Liver (tissue), 8 donors: ENCODE measurements at regions not wholly inside any gene's neighbourhood (a gene's known extent, or its start where the extent isn't known, plus 50 kb on each side); places are given as distances from the start of the nearest gene placed in this dataset.

ENCODE experiments used
- DNase-seq: peaks from one replicate; pipeline ENCODE4 v3.0.0-alpha.2; 2017; ENCODE audit warnings: low spot score
- H3K27ac ChIP-seq, 2 donors: one replicate each; pipeline ENCODE4 v1.7.0; 2013; ENCODE audit warnings: inconsistent platforms in 2 of 2, low read length in 2 of 2, control low read depth in 1 of 2, low read depth in 1 of 2, mild to moderate bottlenecking in 1 of 2
- H3K27me3 ChIP-seq, 4 donors: one replicate each; pipeline versions ENCODE4 v1.6.1 to v1.7.0; 2013; ENCODE audit warnings: low read length in 3 of 4, inconsistent platforms in 1 of 4, mild to moderate bottlenecking in 1 of 4, moderate library complexity in 1 of 4; ENCODE audit not compliant: control insufficient read depth in 4 of 4, insufficient read depth in 4 of 4
- H3K36me3 ChIP-seq, 4 donors: one replicate each; pipeline versions ENCODE4 v1.6.1 to v1.7.0; 2013; ENCODE audit warnings: low read length in 3 of 4, mild to moderate bottlenecking in 3 of 4, low read depth in 1 of 4, moderate library complexity in 1 of 4; ENCODE audit not compliant: control insufficient read depth in 4 of 4, insufficient read depth in 3 of 4
- H3K4me1 ChIP-seq, 4 donors: one replicate each; pipeline versions ENCODE4 v1.6.1 to v1.7.0; 2013; ENCODE audit warnings: low read length in 3 of 4, mild to moderate bottlenecking in 3 of 4, moderate library complexity in 1 of 4; ENCODE audit not compliant: control insufficient read depth in 4 of 4, insufficient read depth in 4 of 4
- H3K4me3 ChIP-seq, 3 donors: one replicate each; pipeline versions ENCODE4 v1.6.1 to v1.7.0; 2013; ENCODE audit warnings: low read length in 3 of 3, control low read depth in 1 of 3, low read depth in 1 of 3, mild to moderate bottlenecking in 1 of 3
- H3K9ac ChIP-seq, 2 donors: one replicate each; pipeline ENCODE4 v1.7.0; 2013; ENCODE audit warnings: low read length in 2 of 2, mild to moderate bottlenecking in 2 of 2, moderate library complexity in 2 of 2, control low read depth in 1 of 2, low read depth in 1 of 2
- H3K9me3 ChIP-seq, 4 donors: one replicate each; pipeline versions ENCODE4 v1.6.1 to v1.7.0; 2013; ENCODE audit warnings: low read length in 3 of 4; ENCODE audit not compliant: control insufficient read depth in 4 of 4
- EGR1 ChIP-seq, 2 donors: IDR thresholded peaks; 2 replicates each; pipeline ENCODE4 v1.6.1; 2016 to 2018; ENCODE audit warnings: antibody characterized with exemption in 2 of 2, low read depth in 2 of 2
- FOXA2 ChIP-seq: IDR thresholded peaks from 2 replicates; pipeline ENCODE4 v1.6.1; 2016; ENCODE audit warnings: antibody characterized with exemption
- GABPA ChIP-seq, 2 donors: IDR thresholded peaks in 1 of 2; conservative IDR thresholded peaks in 1 of 2; 2 replicates each; pipeline ENCODE4 v1.6.1; 2016; ENCODE audit warnings: antibody characterized with exemption in 2 of 2, mild to moderate bottlenecking in 1 of 2, moderate library complexity in 1 of 2
- JUND ChIP-seq, 2 donors: IDR thresholded peaks; 2 replicates each; pipeline ENCODE4 v1.6.1; 2016; ENCODE audit warnings: antibody characterized with exemption in 2 of 2
- NR2F2 ChIP-seq: IDR thresholded peaks from 2 replicates; pipeline ENCODE4 v1.6.1; 2016; ENCODE audit warnings: antibody characterized with exemption
- RAD21 ChIP-seq, 2 donors: IDR thresholded peaks; 2 replicates each; pipeline ENCODE4 v1.6.1; 2016; ENCODE audit warnings: antibody characterized with exemption in 2 of 2, mild to moderate bottlenecking in 2 of 2
- SP1 ChIP-seq: IDR thresholded peaks from 2 replicates; pipeline ENCODE4 v1.6.1; 2018; ENCODE audit warnings: antibody characterized with exemption, mild to moderate bottlenecking
- YY1 ChIP-seq: IDR thresholded peaks from 2 replicates; pipeline ENCODE4 v1.6.1; 2016; ENCODE audit warnings: antibody characterized with exemption, mild to moderate bottlenecking
- WGBS: extraction: QIAGEN DNeasy Blood & Tissue Kit; methylation state at CpG from one replicate; pipeline ENCODE4 v1.1.7; 2013; 5-methylcytosine and 5-hydroxymethylcytosine counted together
- TF ChIP-seq, protein P1 (sequence below): IDR thresholded peaks from 2 replicates; pipeline ENCODE4 v1.6.1; 2016; ENCODE audit warnings: antibody characterized with exemption, mild to moderate bottlenecking
- TF ChIP-seq, protein P2 (sequence below): IDR thresholded peaks from 2 replicates; pipeline ENCODE4 v1.6.1; 2016; ENCODE audit warnings: antibody characterized with exemption
- TF ChIP-seq, protein P3 (sequence below): fragments of 150-350 bp; IDR thresholded peaks from 2 replicates; pipeline ENCODE4 v1.5.1; 2017; ENCODE audit warnings: improper control_type of control experiment, low read depth, low read length; ENCODE audit not compliant: missing input control
- donor health status: healthy.
- donor health status: healthy.
- donor health status: healthy.
- donor health status: healthy.
- donor health status: healthy.

DNA sequence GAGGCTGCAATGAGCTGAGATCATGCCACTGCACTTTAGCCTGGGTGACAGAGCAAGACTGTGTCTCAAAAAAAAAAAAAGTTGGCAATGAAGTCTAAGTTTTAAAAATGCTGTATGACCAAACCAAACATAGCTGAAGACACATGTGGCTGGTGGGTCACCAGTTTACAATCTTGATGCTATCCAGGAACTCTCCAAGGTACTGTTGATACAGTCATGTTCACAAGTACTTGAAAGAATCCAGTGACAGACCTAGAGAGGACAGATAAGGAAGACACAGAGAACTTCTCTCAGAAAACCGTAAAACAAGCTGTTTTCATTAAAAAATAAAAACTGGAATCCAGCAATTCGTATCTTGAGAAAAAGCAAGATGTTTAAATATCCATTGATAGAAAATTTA lies 95.7 kb downstream of the ACTBL2 start:
- Histone ChIP-seq H3K36me3 (no peaks in the 10 kb centered on the region), H3K4me3 (no peak overlapping the region), H3K27ac (no peak overlapping the region), H3K27me3 (no peaks in the 10 kb centered on the region), H3K9ac (no peak overlapping the region), H3K4me1 (no peaks in the 10 kb centered on the region), H3K9me3 (no peaks in the 10 kb centered on the region)
- whole genome bisulfite sequencing = 69% methylated on average over 2 of the region's 2 CpGs
- TF ChIP-seq NR2F2 = no peak
- no peak for TF ChIP-seq SP1
- TF ChIP-seq RAD21 (IDR thresholded peaks at IDR 0.05) = no peak
- TF ChIP-seq, protein P1, sequence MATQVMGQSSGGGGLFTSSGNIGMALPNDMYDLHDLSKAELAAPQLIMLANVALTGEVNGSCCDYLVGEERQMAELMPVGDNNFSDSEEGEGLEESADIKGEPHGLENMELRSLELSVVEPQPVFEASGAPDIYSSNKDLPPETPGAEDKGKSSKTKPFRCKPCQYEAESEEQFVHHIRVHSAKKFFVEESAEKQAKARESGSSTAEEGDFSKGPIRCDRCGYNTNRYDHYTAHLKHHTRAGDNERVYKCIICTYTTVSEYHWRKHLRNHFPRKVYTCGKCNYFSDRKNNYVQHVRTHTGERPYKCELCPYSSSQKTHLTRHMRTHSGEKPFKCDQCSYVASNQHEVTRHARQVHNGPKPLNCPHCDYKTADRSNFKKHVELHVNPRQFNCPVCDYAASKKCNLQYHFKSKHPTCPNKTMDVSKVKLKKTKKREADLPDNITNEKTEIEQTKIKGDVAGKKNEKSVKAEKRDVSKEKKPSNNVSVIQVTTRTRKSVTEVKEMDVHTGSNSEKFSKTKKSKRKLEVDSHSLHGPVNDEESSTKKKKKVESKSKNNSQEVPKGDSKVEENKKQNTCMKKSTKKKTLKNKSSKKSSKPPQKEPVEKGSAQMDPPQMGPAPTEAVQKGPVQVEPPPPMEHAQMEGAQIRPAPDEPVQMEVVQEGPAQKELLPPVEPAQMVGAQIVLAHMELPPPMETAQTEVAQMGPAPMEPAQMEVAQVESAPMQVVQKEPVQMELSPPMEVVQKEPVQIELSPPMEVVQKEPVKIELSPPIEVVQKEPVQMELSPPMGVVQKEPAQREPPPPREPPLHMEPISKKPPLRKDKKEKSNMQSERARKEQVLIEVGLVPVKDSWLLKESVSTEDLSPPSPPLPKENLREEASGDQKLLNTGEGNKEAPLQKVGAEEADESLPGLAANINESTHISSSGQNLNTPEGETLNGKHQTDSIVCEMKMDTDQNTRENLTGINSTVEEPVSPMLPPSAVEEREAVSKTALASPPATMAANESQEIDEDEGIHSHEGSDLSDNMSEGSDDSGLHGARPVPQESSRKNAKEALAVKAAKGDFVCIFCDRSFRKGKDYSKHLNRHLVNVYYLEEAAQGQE = peak; percentile 64
- TF ChIP-seq, protein P2, sequence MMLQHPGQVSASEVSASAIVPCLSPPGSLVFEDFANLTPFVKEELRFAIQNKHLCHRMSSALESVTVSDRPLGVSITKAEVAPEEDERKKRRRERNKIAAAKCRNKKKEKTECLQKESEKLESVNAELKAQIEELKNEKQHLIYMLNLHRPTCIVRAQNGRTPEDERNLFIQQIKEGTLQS = no peak
- DNase-seq = no peak

DNA sequence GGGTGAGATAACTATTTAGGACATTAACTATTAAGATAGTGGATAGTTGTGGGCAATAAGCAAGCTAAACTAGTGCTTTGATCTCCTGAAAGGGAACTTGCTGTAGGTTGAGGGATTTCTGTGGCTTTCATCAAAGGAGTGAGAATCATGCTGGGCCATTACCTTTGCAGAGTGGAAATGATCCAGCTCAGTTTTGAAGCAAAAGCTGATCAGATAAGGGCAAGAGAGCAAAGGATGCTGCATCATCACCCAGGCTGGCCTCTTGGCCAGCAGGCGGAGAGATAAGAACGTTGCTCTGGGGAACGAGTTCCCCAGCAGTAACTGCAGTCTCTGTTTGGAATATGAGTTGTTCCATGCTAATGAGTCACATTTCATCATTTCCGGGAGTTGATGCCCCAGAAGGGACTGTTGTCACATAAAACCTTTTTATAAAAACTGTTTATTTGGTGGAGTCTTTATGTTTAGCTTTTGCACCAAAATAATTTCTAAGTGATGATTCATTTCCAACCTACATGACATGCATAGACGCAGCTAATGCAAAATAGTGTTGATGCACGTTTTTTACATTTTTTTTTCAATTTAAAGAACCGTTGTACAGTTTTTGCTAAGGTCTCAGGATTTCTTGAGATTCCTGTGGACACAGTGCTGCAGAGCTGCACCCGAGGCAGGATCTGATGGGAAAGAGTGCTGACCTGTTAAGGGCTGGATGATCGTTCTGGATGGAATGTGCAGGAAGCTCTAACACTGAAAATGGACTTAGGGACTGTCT lies 99.3 kb downstream of the ACTBL2 start:
- no peak overlapping the region for H3K9ac ChIP-seq
- H3K9me3 ChIP-seq = no peaks in the 10 kb centered on the region
- H3K27me3 ChIP-seq = no peaks in the 10 kb centered on the region
- H3K27ac ChIP-seq = no peak overlapping the region
- H3K36me3 ChIP-seq = no peaks in the 10 kb centered on the region
- no peak for TF ChIP-seq SP1
- TF ChIP-seq, protein P3, sequence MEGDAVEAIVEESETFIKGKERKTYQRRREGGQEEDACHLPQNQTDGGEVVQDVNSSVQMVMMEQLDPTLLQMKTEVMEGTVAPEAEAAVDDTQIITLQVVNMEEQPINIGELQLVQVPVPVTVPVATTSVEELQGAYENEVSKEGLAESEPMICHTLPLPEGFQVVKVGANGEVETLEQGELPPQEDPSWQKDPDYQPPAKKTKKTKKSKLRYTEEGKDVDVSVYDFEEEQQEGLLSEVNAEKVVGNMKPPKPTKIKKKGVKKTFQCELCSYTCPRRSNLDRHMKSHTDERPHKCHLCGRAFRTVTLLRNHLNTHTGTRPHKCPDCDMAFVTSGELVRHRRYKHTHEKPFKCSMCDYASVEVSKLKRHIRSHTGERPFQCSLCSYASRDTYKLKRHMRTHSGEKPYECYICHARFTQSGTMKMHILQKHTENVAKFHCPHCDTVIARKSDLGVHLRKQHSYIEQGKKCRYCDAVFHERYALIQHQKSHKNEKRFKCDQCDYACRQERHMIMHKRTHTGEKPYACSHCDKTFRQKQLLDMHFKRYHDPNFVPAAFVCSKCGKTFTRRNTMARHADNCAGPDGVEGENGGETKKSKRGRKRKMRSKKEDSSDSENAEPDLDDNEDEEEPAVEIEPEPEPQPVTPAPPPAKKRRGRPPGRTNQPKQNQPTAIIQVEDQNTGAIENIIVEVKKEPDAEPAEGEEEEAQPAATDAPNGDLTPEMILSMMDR = peak; percentile 1
- TF ChIP-seq, protein P1 = no peak
- TF ChIP-seq NR2F2 = no peak
- TF ChIP-seq EGR1 (IDR thresholded peaks at IDR 0.05; ENCODE audit: low read depth in 2 of 2) = no peak
- no peak for TF ChIP-seq GABPA (IDR thresholded peaks at IDR 0.05 in 1 of 2, conservative IDR thresholded peaks at IDR 0.05 in 1 of 2)
- TF ChIP-seq JUND (IDR thresholded peaks at IDR 0.05) = no peak
- TF ChIP-seq YY1 = no peak
- no peak for TF ChIP-seq FOXA2
- TF ChIP-seq RAD21 (IDR thresholded peaks at IDR 0.05) = peak; percentile 33 to 55
- 34% methylated on average over 9 of the region's 9 CpGs for WGBS
- H3K4me1 ChIP-seq = no peaks in the 10 kb centered on the region
- no peak for DNase-seq
- no peak overlapping the region for H3K4me3 ChIP-seq
